ENCODE measurements at regions not wholly inside any gene's neighbourhood (a gene's known extent, or its start where the extent isn't known, plus 50 kb on each side); places are given as distances from the start of the nearest gene placed in this dataset.

DNA sequence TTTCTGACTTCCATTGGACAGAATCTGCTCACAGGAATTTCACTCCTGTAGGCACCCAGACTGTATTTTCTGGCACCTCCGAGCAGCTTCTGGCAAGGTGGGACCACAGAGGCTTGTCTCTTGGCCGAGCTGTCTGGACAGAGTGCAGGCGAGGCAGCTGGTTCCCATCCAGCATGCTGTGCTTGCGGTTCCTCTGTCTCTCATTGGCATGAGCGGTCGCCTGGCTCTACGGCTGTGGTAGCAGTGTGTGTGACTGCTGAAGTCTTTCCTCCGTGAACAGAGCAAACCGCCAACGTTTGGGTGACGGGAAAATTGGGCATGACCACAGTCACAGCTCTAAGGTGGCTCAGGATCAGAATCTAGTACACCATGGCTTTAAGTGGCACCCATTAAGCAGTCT is 411.7 kb upstream of the NETO1 start:
- no peak for DNase-seq

GRCh38 chr18:73274812-73275621 is 407.2 kb upstream of the NETO1 start:
- DNase-seq: no peak

DNA sequence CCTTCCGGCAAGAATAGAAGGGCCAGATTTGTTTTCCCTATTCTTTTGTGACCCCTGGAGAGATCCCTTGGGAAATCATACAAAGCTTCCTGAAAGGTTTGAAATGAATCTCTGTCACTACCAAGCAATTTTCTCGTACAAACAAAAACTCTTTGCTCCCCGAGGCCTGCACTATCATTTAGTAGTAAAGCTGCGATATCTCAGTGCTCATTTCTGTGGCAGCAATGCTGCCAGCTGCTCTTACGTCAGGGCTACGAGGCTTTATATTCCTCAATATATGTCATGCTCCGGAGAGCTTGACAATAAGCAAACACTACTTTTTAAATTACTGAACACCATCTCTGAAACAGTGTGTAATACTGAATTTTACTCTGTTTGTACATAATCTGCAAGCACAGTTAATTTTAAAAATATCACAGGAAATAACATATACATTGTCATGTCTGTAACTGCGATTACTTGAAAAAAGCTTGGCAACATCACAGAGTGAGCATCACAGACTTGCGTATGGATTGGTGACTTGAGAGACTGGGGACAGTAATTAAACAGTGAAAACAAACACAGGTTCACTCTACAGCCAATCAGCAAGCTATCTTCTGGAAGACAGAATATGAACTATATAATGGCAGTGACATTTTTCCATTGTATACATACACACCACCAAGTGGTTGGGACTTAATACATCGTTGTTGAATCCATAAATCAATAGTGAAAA is 403.3 kb upstream of the NETO1 start:
- DNase-seq: no peak

DNA sequence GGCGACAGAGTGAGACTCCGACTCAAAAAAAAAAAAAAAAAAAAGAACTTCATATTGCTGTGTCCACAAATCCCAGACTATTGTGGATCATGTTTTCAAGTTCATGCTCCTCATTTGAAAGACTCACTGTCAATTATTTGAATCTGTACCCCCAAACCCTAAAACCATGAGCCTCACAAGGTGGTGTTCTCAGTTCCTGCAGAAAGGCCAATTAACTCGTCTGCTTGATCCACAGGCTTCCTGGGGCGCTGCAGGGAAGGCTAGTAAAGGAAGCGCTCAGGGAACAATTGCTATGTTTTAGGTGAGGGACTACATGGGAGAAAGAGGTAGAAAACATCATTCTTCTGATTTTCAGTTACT is 396.8 kb upstream of the NETO1 start:
- no peak for DNase-seq

- DNase-seq: no peak
Observed at GRCh38 chr18:73261923-73262322, 394.1 kb upstream of the NETO1 start.

DNA sequence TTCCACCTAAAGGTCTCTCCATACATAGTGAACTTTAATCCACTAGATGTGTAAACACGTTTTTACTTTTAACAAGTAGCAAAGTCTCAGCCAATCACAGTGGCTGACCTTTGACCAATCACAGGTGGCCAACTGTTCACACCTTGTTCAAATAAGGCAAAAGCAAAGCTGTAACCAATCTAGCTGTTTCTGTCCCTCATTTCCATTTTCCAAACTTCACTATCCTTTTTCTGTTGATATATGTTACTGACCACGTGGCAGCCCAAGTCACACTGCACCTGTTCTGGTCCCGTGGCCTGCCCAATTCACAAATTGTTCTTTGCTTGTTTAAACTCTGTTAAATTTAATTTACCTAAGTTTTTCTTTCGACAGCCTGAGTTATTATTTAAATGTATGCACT is 393.5 kb upstream of the NETO1 start:
- no peak for DNase-seq

DNA sequence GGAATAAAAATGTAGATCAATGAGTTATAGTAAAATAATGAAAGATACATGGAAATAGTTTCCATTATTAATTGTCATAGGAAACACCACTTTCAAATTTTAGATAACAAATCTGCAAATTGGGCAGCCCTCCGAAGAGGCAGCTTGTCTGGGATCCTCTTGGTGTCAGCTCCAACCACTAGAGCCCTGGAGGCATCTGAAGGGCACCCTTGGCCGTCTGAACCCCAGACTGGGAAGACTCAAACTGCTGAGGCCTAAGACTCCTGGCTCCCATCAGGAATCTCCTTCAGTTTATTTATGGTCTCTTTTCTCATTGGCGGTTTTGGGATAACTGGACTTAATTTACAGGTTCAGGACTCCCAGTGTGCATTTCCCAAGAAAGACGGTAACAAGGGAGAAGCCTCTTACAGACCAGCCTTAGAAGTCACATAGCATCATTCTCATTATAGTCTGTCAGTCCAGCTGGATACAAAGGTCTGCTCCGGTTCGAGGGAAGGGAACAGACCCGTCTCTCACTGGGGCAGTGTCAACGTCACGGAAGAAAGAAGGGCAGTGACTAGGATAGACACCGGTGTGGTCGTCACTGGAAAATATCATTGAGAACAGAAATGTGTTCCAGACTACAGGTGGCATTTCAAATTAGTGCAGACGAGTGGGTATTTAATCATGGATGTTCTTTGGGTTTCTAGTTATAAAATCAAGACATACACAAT is 390.7 kb upstream of the NETO1 start:
- DNase-seq: no peak

GRCh38 chr18:73254564-73254963 is 386.8 kb upstream of the NETO1 start:
- DNase-seq: no peak

GRCh38 chr18:73249030-73249429 is 381.2 kb upstream of the NETO1 start:
- no peak for DNase-seq

GRCh38 chr18:73246763-73247162 is 379.0 kb upstream of the NETO1 start:
- no peak for DNase-seq

DNA sequence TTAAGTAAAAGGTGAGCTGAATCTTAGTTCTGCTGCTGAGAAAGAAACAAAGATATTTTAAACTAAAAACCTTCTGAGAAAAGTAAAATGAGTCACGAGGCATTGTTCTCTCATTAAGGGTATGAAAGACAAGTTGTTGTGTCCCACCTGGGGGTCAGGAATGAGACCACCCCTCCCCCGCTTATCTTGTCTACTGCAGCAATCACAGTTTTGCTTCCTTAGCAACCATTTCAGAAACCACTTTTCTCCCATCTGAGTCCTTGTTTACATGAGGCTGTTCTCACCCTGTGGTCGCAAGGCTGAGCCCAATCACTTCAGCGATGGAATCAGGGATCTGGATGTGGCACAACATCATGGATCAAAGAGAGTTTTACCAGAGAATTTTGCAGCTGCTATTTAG is 377.6 kb upstream of the NETO1 start:
- DNase-seq: no peak

GRCh38 chr18:73244401-73244800 is 376.6 kb upstream of the NETO1 start:
- no peak for DNase-seq

- DNase-seq: no peak
Observed at GRCh38 chr18:73240899-73241298, 373.1 kb upstream of the NETO1 start.

DNA sequence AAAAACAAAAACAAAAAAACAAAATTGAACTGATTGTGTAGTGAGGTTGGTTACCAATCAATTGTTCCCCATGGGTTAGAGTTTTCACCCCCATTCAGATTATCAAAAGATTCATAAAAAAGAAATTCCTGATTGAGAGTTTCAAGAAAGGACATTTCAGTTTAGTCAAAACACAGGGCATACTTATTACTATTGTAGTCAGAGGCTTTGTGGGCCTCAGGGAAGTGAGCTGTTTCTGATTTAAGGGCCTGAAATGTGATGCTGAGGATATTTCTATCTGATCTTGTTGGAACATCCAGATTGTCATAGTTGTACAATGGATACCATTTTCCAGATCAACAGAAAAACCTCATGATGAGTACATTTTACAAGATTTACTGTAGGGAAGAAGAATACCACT is 368.1 kb upstream of the NETO1 start:
- DNase-seq: no peak

DNA sequence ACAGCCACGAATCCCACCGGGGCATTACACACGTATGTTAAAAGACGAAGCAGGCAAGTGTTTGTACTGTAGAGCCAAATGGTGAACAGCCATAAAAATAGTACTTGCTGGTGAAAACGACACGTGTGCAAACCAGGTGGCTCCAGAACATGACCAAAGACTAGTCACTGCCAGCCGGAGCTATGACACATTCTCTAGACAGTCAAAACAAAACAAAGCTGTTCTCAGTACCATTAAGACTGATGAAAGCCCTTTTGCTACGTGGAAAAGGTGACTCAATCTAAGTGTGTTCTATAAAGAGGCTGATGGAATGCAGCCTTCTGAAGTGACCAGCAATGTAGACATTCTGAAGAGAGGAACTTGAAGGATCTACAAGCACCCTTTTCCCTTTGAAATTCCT is 367.7 kb upstream of the NETO1 start:
- DNase-seq: no peak

DNA sequence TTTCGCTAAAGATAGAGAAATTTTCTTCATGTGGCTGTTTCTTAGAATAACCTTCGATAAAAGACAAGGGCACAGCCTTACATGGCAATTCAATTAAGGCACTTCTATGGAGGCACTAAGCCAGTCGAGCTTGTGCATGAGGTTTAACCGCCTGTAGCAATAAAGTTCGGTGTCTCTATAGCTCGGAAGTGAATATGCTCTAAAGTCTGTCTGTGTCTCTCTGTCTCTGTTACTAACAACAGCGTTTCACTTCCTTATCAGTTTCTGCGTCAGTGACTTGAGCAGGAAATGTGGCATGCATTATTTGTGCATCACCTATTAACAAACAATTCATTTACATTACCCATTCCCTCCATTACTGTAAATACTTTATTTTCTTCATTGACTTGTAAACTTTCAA is 365.1 kb upstream of the NETO1 start:
- DNase-seq: no peak

- DNase-seq: no peak
Observed at GRCh38 chr18:73220663-73221062, 352.9 kb upstream of the NETO1 start.

- DNase-seq: no peak
Observed at GRCh38 chr18:73218293-73218692, 350.5 kb upstream of the NETO1 start.

GRCh38 chr18:73214970-73215369 is 347.2 kb upstream of the NETO1 start:
- no peak for DNase-seq

GRCh38 chr18:73212442-73212841 is 344.7 kb upstream of the NETO1 start:
- no peak for DNase-seq

- no peak for DNase-seq
Observed at GRCh38 chr18:73201940-73202339, 334.2 kb upstream of the NETO1 start.

DNA sequence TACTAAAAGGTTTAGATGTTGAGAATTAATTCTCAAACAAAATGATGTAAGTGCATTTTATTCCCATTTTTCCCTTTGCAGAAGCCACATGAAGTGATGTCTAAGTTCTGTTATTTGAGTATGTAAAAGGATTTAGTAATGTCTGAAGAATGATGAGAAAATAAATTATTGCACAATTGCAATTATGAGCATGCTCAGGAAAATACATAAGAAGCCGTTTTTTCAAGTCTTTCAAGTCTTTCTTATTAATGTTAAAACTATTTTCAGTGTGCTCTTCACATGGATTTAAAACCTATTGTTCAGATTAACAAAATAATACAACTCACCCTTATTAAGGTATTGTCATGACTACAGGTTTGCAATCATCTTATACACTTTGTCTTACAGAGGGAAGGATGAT is 331.4 kb upstream of the NETO1 start:
- DNase-seq: no peak

- no peak for DNase-seq
Observed at GRCh38 chr18:73189718-73190117, 321.9 kb upstream of the NETO1 start.

DNA sequence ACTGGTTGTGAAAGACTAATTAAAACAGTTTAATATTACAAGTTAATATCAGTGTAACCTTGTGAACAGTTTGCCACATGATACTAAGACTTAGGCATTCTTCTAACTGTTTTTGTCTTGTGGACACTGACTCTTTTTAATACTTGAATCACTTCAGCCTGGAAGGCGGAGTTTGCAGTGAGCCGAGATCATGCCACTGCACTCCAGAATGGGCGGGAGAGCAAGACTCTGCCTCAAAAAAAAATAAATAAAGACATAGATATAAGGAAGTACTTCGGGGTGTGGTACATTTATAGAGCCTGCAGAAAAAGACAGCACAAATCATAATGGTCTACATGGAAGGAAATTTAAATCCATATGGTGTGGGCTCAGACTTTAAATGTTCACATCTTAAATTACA is 300.4 kb upstream of the NETO1 start:
- no peak for DNase-seq
